ENCODE measurements at regions not wholly inside any gene's neighbourhood (a gene's known extent, or its start where the extent isn't known, plus 50 kb on each side); places are given as distances from the start of the nearest gene placed in this dataset.
"Not testable (repeated sequence)": the region's sequence is repeated elsewhere in the genome, so short reads cannot be mapped to it uniquely, and the experiment has no call there.

DNA sequence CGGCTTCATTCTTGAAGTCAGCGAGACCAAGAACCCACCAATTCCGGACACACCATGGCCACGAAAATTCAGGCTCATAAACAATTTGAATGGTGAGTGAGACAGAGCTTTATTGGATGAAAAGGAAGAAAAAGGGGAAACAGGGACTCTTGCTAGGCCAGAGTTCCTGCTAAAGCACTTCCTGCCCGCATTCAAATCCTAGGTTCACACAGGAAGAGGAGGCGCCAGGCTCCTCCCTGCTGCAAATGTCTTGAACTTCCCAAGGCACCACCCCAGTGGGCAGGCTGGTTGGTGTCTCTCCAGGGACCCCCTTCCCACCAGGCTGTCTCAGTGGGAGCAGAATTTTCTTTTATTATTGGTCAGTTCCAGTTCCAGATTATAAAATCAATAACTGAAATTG lies 121.2 kb downstream of the FSCB start:
- DNase-seq (ENCODE audit: low read depth, low spot score) = no peak

DNA sequence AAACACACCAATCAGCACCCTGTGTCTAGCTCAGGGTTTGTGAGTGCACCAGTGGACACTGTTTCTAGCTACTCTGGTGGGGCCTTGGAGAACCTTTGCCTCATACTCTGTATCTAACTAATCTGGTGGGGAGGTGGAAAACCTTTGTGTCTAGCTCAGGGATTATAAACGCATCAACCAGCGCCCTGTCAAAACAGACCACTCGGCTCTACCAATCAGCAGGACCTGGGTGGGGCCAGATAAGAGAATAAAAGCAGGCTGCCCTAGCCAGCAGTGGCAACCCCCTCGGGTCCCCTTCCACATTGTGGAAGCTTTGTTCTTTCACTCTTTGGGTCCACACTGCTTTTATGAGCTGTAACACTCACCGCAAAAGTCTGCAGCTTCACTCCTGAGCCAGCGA lies 121.8 kb downstream of the FSCB start:
- not testable (repeated sequence) for DNase-seq (ENCODE audit: low read depth, low spot score)

DNA sequence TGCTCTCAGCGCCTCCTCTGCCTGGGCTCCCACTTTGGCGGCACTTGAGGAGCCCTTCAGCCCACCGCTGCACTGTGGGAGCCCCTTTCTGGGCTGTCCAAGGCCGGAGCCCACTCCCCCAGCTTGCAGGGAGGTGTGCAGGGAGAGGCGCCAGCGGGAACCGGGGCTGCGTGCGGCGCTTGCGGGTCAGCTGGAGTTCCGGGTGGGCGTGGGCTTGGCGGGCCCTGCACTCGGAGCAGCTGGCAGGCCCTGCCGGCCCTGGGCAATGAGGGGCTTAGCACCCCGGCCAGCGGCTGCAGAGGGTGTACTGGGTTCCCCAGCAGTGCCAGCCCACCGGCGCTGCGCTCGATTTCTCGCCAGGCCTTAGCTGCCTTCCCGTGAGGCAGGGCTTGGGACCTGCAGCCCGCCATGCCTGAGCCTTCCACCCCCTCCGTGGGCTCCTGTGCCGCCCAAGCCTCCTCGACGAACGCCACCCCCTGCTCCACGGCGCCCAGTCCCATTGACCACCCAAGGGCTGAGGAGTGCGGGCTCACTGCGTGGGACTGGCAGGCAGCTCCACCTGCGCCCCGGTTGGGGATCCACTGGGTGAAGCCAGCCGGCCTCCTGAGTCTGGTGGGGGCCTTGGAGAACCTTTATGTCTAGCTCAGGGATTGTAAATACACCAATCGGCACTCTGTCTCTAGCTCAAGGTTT lies 122.3 kb downstream of the FSCB start:
- DNase-seq (ENCODE audit: low read depth, low spot score) = not testable (repeated sequence)

GRCh38 chr14:44384093-44384492 lies 123.0 kb downstream of the FSCB start:
- no peak for DNase-seq (ENCODE audit: low read depth, low spot score)

GRCh38 chr14:44383636-44384035 lies 123.4 kb downstream of the FSCB start:
- DNase-seq (ENCODE audit: low read depth, low spot score) = no peak

DNA sequence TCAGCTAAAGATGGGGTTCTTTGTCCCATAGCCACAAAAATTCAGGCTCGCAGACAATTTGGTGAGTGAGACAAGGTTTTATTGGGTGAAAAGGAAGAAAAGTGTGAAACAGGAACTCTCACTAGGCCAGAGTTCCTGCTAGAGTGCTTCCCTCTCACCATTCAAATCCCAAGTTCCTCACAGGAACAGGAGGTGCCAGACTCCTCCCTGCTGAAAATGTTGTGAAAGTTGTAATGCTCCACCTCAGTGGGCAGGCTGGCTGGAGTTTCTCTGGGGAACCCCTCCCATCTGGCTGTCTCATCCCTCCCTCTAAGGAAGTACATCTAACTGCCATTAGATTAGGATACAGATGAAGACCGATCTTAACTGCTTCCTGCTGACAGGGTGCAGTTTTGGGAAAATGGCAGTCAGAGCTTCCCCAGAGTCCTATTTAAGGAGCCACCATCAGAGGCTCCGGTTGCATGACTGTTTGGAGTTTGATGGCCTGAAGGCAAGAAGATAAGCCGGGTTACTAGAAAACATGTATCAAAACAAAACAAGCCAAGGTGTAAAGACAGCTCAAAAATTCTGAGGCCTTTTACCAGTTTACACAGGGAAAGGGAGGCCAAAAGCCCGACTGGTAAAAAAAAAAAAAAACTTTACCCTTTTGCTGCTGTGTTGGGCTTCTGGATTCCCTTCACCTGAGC lies 127.6 kb downstream of the FSCB start:
- DNase-seq (ENCODE audit: low read depth, low spot score) = no peak

DNA sequence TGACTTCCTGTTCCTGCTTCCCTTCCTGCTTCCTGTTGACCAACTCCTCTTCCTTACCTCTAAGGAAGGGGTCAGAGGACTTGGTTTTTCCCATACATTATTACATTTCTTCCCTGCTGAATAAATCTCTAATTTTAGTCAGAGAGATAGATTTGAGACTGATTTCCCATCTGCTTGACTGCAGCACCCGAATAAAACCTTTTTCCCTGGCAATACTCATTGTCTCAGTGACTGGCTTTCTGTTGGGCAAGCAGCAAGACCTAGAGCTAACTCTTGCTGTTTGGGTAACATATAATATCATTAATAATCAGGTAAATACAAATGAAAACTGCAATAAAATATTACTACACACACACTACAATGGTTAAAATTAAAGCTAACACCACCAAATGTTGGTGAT lies 132.2 kb downstream of the FSCB start:
- no peak for DNase-seq (ENCODE audit: low read depth, low spot score)

GRCh38 chr14:44372807-44373489 lies 134.1 kb downstream of the FSCB start:
- DNase-seq (ENCODE audit: low read depth, low spot score) = no peak

DNA sequence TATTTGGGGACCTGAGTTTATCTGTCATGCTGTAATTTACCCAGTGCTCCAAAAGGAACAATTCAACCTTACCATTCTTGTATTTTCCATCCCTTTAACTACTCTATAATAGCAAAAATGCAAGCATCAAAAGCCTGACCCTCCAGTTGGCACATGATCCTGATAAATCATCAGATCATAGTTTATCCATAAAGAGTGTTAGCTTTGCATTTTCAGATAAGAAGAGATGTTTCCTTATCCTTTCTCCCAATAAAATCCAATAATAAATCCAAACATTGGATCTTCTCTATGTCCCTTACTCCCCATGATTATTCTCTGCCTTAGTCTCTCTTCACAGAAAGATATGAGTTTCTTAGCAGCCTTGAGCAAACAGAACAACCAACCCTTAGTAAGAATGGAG lies 134.9 kb downstream of the FSCB start:
- no peak for DNase-seq (ENCODE audit: low read depth, low spot score)

DNA sequence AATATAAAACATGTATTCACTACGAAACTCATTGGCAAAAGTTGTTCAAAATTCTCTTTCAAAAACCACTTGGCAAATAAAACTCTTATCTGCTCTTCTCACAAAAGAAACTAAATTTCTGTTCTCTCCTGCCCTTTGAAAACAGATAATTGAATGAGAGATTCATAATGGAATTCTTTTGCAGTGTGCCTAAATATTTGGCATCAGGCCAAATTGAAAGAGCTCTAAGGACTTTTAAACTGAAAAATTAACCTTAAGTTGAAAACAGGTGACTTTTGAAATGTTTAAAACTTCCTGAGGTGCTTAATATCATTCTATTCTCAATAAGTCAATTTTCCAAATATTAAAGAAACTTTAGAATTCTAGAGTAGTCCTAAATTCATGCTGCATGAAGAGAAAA lies 136.4 kb downstream of the FSCB start:
- no peak for DNase-seq (ENCODE audit: low read depth, low spot score)

- no peak for DNase-seq (ENCODE audit: low read depth, low spot score)
These were observed 137.5 kb downstream of the FSCB start for GRCh38 chr14:44369401-44370123.

DNA sequence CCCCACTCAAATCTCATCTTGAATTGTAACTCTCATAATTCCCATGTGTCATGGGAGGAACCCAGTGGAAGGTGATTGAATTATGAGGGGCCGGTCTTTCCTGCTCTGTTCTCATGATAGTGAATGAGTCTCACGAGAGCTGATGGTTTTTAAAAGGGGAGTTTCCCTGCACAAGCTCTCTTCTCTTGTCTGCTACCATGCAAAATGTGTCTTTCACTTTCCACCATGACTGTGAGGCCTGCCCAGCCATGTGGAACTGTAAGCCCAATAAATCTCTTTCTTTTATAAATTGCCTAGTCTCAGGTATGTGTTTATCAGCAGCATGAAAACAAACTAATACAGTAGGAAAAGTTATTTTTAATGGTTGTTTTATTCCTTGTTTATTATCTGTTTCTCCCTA lies 146.0 kb downstream of the FSCB start:
- no peak for DNase-seq (ENCODE audit: low read depth, low spot score)

- no peak for DNase-seq (ENCODE audit: low read depth, low spot score)
These were observed 153.3 kb downstream of the FSCB start for GRCh38 chr14:44353805-44354204.

GRCh38 chr14:44352201-44352600 lies 154.9 kb downstream of the FSCB start:
- no peak for DNase-seq (ENCODE audit: low read depth, low spot score)

DNA sequence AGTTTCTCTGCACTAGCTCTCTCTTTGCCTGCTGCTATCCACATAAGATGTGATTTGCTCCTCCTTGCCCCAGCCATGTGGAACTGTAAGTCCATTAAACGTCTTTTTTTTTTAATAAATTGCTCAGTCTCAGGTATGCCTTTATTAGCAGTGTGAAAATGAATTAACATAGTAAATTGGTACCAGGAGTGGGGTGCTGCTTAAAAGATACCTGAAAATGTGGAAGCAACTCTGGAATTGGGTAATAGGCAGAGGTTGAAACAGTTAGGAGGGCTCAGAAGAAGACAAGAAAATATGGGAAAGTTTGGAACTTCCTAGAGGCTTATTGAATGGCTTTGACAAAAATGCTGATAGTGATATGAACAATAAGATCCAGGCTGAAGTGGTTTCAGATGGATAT lies 159.8 kb downstream of the FSCB start:
- DNase-seq (ENCODE audit: low read depth, low spot score) = no peak

GRCh38 chr14:44341116-44341515 lies 166.0 kb downstream of the FSCB start:
- no peak for DNase-seq (ENCODE audit: low read depth, low spot score)

- DNase-seq (ENCODE audit: low read depth, low spot score) = no peak
These were observed 167.2 kb downstream of the FSCB start for GRCh38 chr14:44339862-44340261.

DNA sequence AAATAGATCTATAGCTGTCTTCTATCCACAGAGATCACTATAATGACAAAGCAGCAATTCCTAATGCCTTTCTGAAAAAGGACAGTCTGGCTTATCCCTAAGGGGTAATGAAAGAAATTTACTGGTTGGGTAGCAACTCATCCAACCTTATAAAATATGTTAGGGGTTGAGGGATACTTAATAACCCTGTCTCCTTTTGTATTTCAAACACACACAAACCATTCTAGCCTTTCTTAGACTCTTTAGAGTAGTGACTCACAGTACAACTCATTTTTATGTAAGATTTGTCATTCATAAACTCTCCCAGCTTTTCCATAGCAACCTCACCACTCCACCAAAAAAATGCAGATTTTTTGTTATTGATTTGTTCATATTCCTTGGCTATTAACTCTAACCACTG lies 167.9 kb downstream of the FSCB start:
- DNase-seq (ENCODE audit: low read depth, low spot score) = no peak

- DNase-seq (ENCODE audit: low read depth, low spot score) = no peak
These were observed 189.7 kb downstream of the FSCB start for GRCh38 chr14:44317441-44317746.

- no peak for DNase-seq (ENCODE audit: low read depth, low spot score)
These were observed 190.2 kb downstream of the FSCB start for GRCh38 chr14:44316647-44317440.

DNA sequence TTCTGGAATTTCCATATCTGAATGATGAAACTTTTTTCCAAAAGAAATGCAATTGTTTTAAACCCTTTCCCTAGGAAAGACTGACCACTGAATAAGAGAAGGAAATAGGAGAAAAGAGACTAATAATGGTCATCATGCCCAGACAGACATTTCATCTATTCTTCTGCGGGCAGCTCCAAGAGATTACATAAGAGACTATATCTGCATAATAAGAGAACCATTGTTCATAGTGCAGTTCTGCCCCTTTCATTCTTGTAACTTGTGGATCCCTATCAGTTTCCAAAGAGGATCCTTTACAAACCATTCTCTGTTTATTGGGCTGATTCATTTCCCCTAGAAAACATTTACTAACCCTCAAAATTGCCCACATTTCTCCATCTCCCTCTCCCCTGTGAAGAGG lies 197.8 kb downstream of the FSCB start:
- no peak for DNase-seq (ENCODE audit: low read depth, low spot score)

GRCh38 chr14:44300916-44301315 lies 206.2 kb downstream of the FSCB start:
- DNase-seq (ENCODE audit: low read depth, low spot score) = no peak
